Central memory CD4-positive, alpha-beta T cell (primary cell): ENCODE measurements at regions not wholly inside any gene's neighbourhood (a gene's known extent, or its start where the extent isn't known, plus 50 kb on each side); places are given as distances from the start of the nearest gene placed in this dataset.

Source experiments
- DNase-seq: peaks from one replicate; pipeline ENCODE4 v3.0.0; 2022

GRCh38 chr15:98421419-98422129, 226.8 kb upstream of the IGF1R start:
- DNase-seq, result peak; percentile 27

- DNase-seq, result no peak
These were observed 226.2 kb upstream of the IGF1R start for GRCh38 chr15:98422130-98422478.

GRCh38 chr15:98425173-98425572, 223.2 kb upstream of the IGF1R start:
- no peak for DNase-seq

DNA sequence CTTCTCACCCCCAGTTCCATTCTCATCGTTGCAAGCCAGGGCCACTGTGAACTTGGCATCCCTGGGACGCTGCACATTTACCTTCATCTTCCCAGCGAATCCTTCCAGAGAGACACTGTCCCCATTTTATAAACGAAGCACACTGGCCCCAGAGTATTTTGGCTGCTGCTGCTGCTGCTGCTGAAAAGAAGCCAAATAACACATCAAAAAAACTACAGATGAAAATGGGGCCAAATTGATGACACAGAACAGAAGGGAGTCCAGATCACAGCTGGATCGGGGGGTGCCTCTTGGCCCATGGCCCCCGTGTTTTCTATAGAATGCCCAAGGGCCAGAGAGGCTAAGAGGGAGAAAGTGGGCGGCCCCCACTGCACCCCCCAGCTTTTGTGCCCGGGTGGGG, 221.0 kb upstream of the IGF1R start:
- no peak for DNase-seq

GRCh38 chr15:98428253-98428989, 219.9 kb upstream of the IGF1R start:
- peak; percentile 19 for DNase-seq

GRCh38 chr15:98431171-98431570, 217.2 kb upstream of the IGF1R start:
- no peak for DNase-seq

DNA sequence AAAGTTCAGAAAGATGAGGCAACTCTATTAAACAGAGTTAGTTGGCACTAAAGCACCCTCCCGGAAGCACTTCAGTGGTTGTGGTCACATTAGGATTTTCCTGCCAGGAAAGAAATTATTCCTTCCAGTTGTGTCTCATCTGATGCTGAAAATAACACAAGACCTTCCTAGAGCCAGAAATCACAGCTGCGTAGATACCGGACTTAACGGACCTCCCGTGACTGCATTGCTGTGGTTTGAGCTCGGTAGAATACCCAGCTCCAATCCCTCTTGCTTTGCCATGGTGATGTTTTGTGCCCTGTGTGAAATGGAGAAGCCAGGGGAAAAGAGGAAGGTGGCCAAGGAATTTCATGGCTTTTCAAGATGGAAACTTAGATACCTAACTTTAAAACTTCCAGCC, 215.0 kb upstream of the IGF1R start:
- no peak for DNase-seq

- no peak for DNase-seq
These were observed 214.5 kb upstream of the IGF1R start for GRCh38 chr15:98433856-98434255.

DNA sequence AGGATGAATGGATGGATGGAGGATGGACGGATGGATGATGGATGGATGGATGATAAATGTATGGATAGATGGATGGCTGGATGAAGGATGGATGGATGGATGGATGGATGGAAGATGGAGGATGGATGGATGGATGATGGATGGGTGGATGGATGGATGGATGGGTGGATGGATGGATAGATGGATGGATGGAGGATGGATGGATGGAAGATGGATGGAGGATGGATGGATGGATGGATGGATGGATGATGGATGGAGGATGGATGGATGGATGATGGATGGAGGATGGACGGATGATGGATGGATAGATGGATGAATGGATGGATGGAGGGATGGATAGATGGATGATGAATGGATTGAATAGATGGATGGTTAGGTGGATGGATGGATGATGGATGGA, 210.6 kb upstream of the IGF1R start:
- DNase-seq, result no peak

DNA sequence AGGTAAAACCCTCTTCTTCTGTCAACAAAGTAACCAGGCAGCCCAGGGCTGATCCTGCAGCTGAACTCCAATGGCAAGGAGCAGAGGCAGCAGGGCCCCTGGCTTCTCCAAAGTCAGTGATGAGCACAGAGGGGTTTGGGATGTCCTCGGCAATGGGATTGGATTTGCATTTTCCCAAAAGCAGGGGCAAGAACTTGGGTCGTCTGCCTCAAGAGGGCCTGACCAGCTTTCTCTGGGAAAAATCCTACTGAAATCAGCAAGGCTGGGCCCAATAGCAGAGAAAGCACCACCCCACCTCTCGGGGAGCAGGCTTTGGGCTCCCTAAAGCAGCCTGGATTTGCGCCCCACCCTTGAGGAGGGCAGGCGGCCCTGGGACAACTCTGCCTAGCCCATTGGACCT, 210.0 kb upstream of the IGF1R start:
- DNase-seq, result no peak

- no peak for DNase-seq
These were observed 209.4 kb upstream of the IGF1R start for GRCh38 chr15:98438907-98439306.

GRCh38 chr15:98439523-98439942, 208.8 kb upstream of the IGF1R start:
- DNase-seq, result no peak

GRCh38 chr15:98440917-98441316, 207.4 kb upstream of the IGF1R start:
- DNase-seq, result no peak

- DNase-seq, result no peak
These were observed 206.7 kb upstream of the IGF1R start for GRCh38 chr15:98441599-98441998.

DNA sequence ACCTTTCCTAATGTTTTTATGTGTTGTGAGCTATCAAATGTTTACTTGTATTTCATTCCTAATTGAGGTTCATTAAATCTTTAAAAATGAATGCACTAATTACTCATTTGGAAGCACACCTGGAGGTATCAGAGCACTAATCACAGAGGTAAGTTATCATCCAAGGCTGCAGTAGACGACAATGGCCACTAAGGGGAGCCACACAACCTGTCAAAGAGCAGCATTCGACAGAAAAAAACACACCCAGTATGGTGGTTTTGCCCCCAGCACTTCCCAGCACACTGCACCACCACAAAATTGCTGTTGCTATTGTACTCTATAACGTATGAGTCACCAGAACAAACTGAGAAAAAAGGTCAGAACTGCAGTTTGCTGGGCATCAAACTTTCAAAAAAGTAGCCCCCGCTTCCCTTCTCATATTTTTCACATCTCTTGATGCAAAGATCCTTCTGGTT, 205.9 kb upstream of the IGF1R start:
- no peak for DNase-seq

GRCh38 chr15:98442901-98443300, 205.4 kb upstream of the IGF1R start:
- no peak for DNase-seq

DNA sequence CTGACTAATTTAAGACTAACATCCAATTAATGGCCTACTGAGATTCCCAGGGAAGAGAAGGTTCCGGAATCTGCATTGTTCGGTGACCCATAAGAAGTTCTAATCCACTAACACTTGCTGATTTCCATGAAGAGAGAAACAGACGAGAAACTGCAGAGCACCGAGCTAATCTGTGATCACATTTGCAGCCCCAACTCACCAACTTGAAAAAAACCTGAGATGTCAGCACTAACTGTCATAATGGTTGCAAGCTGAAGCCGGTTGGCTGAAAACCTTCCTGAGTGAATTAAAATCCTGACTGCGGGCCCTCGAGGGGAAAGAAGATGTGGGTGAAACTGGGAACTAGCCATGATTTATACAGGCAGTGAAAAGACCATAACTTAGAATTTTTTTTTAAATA, 204.8 kb upstream of the IGF1R start:
- no peak for DNase-seq

GRCh38 chr15:98444138-98444537, 204.2 kb upstream of the IGF1R start:
- no peak for DNase-seq

DNA sequence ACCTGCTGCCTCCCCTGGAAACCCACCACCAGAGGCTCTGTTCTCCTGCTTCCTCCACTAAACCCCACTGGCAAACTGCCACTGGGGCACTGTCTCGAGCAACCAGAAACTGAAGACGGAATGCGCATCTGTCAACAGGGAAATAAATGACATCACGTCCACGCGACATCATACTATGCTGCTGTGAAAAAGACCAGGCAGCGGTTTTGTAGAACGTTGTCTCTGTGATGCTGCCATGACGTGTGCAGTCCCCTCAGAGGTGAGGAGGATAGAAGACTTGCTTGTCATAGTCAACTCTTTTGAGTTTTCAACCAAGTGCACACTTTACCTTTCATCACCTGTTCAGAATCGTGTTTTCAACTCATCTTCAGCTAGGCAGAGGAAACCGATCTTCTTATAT, 203.0 kb upstream of the IGF1R start:
- no peak for DNase-seq

GRCh38 chr15:98446083-98446482, 202.3 kb upstream of the IGF1R start:
- no peak for DNase-seq

DNA sequence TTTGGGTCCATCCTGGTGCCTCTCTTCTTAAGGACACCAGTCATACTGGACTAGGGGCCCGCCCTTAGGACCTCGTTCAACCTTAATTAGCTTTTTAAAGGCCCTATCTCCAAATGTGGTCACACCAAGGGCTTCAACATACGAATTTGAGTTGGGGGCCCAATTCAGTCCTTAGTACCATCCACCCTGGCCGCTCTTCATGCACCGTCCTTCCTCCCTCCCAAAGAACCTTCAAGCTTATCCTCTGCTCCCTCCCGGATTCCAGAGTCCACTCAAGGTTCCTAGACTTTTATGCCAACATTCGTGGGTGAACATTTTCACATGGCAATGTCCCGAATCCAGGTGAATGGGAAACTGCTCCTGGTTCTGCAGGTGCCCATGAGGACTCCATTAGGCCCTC, 201.3 kb upstream of the IGF1R start:
- no peak for DNase-seq

- DNase-seq, result no peak
These were observed 197.1 kb upstream of the IGF1R start for GRCh38 chr15:98451236-98451635.

- no peak for DNase-seq
These were observed 196.1 kb upstream of the IGF1R start for GRCh38 chr15:98452238-98452637.

DNA sequence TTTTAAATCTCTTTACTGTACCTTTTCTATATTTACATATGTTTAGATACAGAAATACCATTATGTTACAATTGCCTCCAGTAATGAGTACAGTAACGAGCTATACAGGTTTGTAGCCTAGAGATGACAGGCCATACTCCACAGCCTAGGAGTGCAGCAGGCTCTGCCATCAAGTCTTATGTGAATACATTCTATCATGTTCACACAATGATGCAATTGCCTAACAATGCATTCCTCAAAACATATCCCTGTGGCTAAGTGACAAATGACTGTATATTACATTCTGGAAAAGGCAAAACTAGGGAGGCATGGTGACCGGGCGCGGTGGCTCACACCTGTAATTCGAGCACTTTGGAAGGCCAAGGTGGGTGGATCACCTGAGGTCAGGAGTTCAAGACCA, 192.4 kb upstream of the IGF1R start:
- no peak for DNase-seq

GRCh38 chr15:98476559-98476958, 171.8 kb upstream of the IGF1R start:
- no peak for DNase-seq
